K562 (cell line): ENCODE measurements at regions not wholly inside any gene's neighbourhood (a gene's known extent, or its start where the extent isn't known, plus 50 kb on each side); places are given as distances from the start of the nearest gene placed in this dataset.
A peak's percentile ranks its signal among the peaks of the same experiment; 100 is the strongest.

Experiments used
- ATAC-seq: fragments of 200-7000 bp; cut with Tn5 transposase; 3 replicates; pipeline ENCODE4 v1.9.1; 2020; ENCODE audit warnings: moderate library complexity
- BruUV-seq: library from RNA; stranded (reverse); fragments of 400-500 nt; replicated peaks from 2 replicates; lab custom pipeline; 2021; lab: Mats Ljungman, UMichigan
- CTCF ChIA-PET: fragments of 300-600 bp; formaldehyde crosslinking; extraction: SDS; loops from one replicate; lab custom pipeline; 2021; ENCODE audit warnings: low intra/inter-chr PET ratio; lab: Yijun Ruan, JAX
- POLR2A ChIA-PET: fragments of 300-600, 350-650 bp; sonication (Branson Sonifier 250); formaldehyde crosslinking; extraction: SDS; loops from one replicate; lab custom pipeline; 2021; ENCODE audit warnings: antibody characterized with exemption, inconsistent platforms; lab: Yijun Ruan, JAX
- DNase-seq, 4 experiments: peaks; one replicate each; pipeline versions ENCODE4 v3.0.0 to v3.0.0-alpha.2; 2011 to 2018; ENCODE audit warnings: low spot score in 3 of 4, mixed read lengths in 3 of 4; ENCODE audit errors: extremely low read depth in 1 of 4
- FAIRE-seq: peaks from 2 replicates; lab custom pipeline; 2011; peaks lifted over from hg19 to GRCh38; lab: Jason Lieb, UNC
- H2AFZ ChIP-seq: 2 replicates; pipeline ENCODE4 v1.6.0; 2011; ENCODE audit warnings: low read depth, low read length, control low read depth, inconsistent platforms
- H3K27ac ChIP-seq: fragments of 200-600 bp; 3 replicates; pipeline ENCODE4 v1.8.0; 2011; ENCODE audit warnings: low read depth, mild to moderate bottlenecking, control low read depth, inconsistent platforms, low read length, moderate library complexity, mixed read lengths; ENCODE audit errors: extremely low read depth
- H3K27me3 ChIP-seq, 2 experiments: fragments of 300-600 bp in 1 of 2; 2 replicates in 1 of 2; 3 replicates in 1 of 2; pipeline versions ENCODE4 v1.6.0 to v1.8.0; 2011; ENCODE audit warnings: inconsistent platforms in 2 of 2, low read length in 2 of 2, mild to moderate bottlenecking in 1 of 2, mixed read lengths in 1 of 2, moderate library complexity in 1 of 2; ENCODE audit not compliant: control insufficient read depth in 2 of 2, insufficient read depth in 2 of 2
- H3K36me3 ChIP-seq: fragments of 300-600 bp; 3 replicates; pipeline ENCODE4 v1.8.0; 2011; ENCODE audit warnings: mild to moderate bottlenecking, low read length, inconsistent platforms; ENCODE audit not compliant: control insufficient read depth, insufficient read depth
- H3K4me1 ChIP-seq, 2 experiments: fragments of 200-600 bp in 1 of 2; replicated peaks in 1 of 2; 2 replicates in 1 of 2; 3 replicates in 1 of 2; pipeline versions ENCODE4 v1.5.1 to v1.8.0; 2011; ENCODE audit warnings: inconsistent platforms in 2 of 2, low read length in 2 of 2, mild to moderate bottlenecking in 1 of 2, mixed read lengths in 1 of 2, moderate library complexity in 1 of 2; ENCODE audit not compliant: control insufficient read depth in 2 of 2, insufficient read depth in 2 of 2
- H3K4me2 ChIP-seq: 2 replicates; pipeline ENCODE4 v1.6.1; 2011; ENCODE audit warnings: low read length, control low read depth, inconsistent platforms, mixed read lengths; ENCODE audit not compliant: insufficient read depth
- H3K4me3 ChIP-seq: fragments of 200-600 bp; sonication (generic), shearing (Covaris generic); 2 replicates; pipeline ENCODE4 v1.5.1; 2016; ENCODE audit warnings: control low read depth, inconsistent platforms
- H3K79me2 ChIP-seq: fragments of 200-600 bp; 3 replicates; pipeline ENCODE4 v1.8.0; 2011; ENCODE audit warnings: low read length, inconsistent platforms; ENCODE audit not compliant: control insufficient read depth, insufficient read depth
- H3K9ac ChIP-seq, 2 experiments: 2 replicates each; pipeline versions ENCODE4 v1.6.0 to v1.6.1; 2011; ENCODE audit warnings: low read depth in 2 of 2, low read length in 2 of 2, control low read depth in 1 of 2, inconsistent platforms in 1 of 2, mild to moderate bottlenecking in 1 of 2, mixed read lengths in 1 of 2; ENCODE audit not compliant: insufficient read depth in 1 of 2
- H3K9me1 ChIP-seq: one replicate; pipeline ENCODE4 v1.6.0; 2011; ENCODE audit warnings: inconsistent platforms, mild to moderate bottlenecking, low read length, moderate library complexity; ENCODE audit not compliant: control insufficient read depth, insufficient read depth
- H3K9me3 ChIP-seq: replicated peaks from 2 replicates; pipeline ENCODE4 v1.5.1; 2011; ENCODE audit warnings: low read depth, low read length, inconsistent platforms; ENCODE audit not compliant: control insufficient read depth, insufficient read depth
- H4K20me1 ChIP-seq: replicated peaks from 2 replicates; pipeline ENCODE4 v1.6.1; 2011; ENCODE audit warnings: low read length, inconsistent platforms, mixed read lengths; ENCODE audit not compliant: control insufficient read depth, insufficient read depth
- ARID1B ChIP-seq: fragments of 450-650 bp; IDR thresholded peaks from 2 replicates; pipeline ENCODE4 v1.6.1; 2016; ENCODE audit warnings: antibody characterized with exemption, mild to moderate bottlenecking, inconsistent platforms
- GTF2E2 ChIP-seq: fragments of 200-800 bp; sonication (Bioruptor generic); IDR thresholded peaks from 2 replicates; pipeline ENCODE4 v1.6.1; 2016; ENCODE audit warnings: missing genetic modification characterization, missing compliant biosample characterization
- MEIS2 ChIP-seq: fragments of 450-650 bp; IDR thresholded peaks from 2 replicates; pipeline ENCODE4 v1.6.1; 2014; ENCODE audit warnings: mild to moderate bottlenecking; ENCODE audit not compliant: partially characterized antibody
- SPI1 ChIP-seq: IDR thresholded peaks from 2 replicates; pipeline ENCODE4 v1.6.1; 2011; ENCODE audit warnings: low read depth, low read length, control low read depth, borderline replicate concordance
- YY1 ChIP-seq, 3 experiments: IDR thresholded peaks; 2 replicates each; pipeline ENCODE4 v1.6.1; 2011; ENCODE audit warnings: low read length in 2 of 3, mild to moderate bottlenecking in 2 of 3, moderate library complexity in 2 of 3, borderline replicate concordance in 1 of 3, control low read depth in 1 of 3, low read depth in 1 of 3; ENCODE audit not compliant: insufficient read depth in 3 of 3, insufficient replicate concordance in 2 of 3, control insufficient read depth in 1 of 3, insufficient read length in 1 of 3; ENCODE audit errors: extremely low read depth in 1 of 3
- ZNF76 ChIP-seq: fragments of 250-450 bp; sonication (Bioruptor Pico); IDR thresholded peaks from 2 replicates; pipeline ENCODE4 v1.4.0; 2020; ENCODE audit warnings: mild to moderate bottlenecking, moderate library complexity, borderline replicate concordance
- WGBS: fragments of 100-300 bp; shearing (Covaris generic); methylation state at CpG from one replicate; pipeline ENCODE4 v1.1.6; 2016; ENCODE audit warnings: low coverage, mixed read lengths; ENCODE audit not compliant: insufficient coverage; ENCODE audit errors: missing lambda C conversion rate; 5-methylcytosine and 5-hydroxymethylcytosine counted together
- in situ Hi-C: fragments of 300-500 bp; cut with MboI; formaldehyde crosslinking; loops from 4 replicates; pipeline ENCODE4 v1.15.0; 2018; ENCODE audit warnings: inconsistent platforms, mixed read lengths
- intact Hi-C: fragments of 100-400 bp; cut with micrococcal nuclease; formaldehyde crosslinking; loops from 2 replicates; pipeline ENCODE4 v1.14.2; 2022
- TF ChIP-seq, protein P1 (sequence below): fragments of 450-650 bp; IDR thresholded peaks from 2 replicates; pipeline ENCODE4 v1.6.1; 2016
- TF ChIP-seq, protein P2 (sequence below), 2 experiments: IDR thresholded peaks in 1 of 2; conservative IDR thresholded peaks in 1 of 2; 2 replicates each; pipeline ENCODE4 v1.6.1; 2016; ENCODE audit warnings: low read depth in 2 of 2, mild to moderate bottlenecking in 1 of 2, missing compliant biosample characterization in 1 of 2, missing genetic modification characterization in 1 of 2, moderate library complexity in 1 of 2

DNA sequence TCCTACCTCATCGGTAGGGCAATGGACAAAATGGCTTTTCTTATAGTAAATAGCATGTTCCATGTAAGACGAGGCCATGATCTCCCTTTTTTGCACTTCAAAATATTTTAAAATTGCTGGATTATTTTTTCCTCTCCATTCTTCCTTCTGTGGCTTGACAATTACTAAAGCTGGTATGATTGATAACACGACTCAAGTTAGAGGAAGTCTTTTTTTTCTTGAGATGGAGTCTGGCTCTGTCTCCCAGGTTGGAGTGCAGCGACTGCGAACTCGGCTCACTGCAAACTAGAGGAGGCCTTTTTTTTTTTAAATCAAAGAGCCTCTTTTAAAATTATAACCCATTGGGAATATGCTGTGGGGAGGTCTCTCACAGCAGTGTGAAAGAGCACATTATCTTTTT, 124.5 kb upstream of the TBL1XR1 start:
- Histone ChIP-seq H3K9ac (no peak overlapping the region), H3K36me3 (no peaks in the 10 kb centered on the region), H3K27ac (no peak overlapping the region), H3K4me2 (no peak overlapping the region), H3K4me3 (no peak overlapping the region), H3K9me3 (peaks cover 5% of the 10 kb centered on the region; the same call in 1 of the 2 replicates), H2AFZ (peak overlapping the region; percentile 66; the same call in 1 of the 2 replicates), H3K27me3 (no peaks in the 10 kb centered on the region), H3K9me1 (no peaks in the 10 kb centered on the region), H3K79me2 (no peaks in the 10 kb centered on the region), H4K20me1 (no peaks in the 10 kb centered on the region), H3K4me1 (peaks cover 0 to 5% of the 10 kb centered on the region in 2 experiments; a peak in 3 of 5 replicates)
- BruUV-seq = no TSS peak
- FAIRE-seq (no peak), ATAC-seq (peak; percentile 52), DNase-seq (no peak)
- intact Hi-C loops (no loop called here), in situ Hi-C loops (no loop called here)
- ChIA-PET POLR2A (no interaction called here), CTCF (no interaction called here)
- 40% methylated on average over 6 of the region's 6 CpGs for WGBS
- TF ChIP-seq, protein P1, sequence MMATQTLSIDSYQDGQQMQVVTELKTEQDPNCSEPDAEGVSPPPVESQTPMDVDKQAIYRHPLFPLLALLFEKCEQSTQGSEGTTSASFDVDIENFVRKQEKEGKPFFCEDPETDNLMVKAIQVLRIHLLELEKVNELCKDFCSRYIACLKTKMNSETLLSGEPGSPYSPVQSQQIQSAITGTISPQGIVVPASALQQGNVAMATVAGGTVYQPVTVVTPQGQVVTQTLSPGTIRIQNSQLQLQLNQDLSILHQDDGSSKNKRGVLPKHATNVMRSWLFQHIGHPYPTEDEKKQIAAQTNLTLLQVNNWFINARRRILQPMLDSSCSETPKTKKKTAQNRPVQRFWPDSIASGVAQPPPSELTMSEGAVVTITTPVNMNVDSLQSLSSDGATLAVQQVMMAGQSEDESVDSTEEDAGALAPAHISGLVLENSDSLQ = peak; percentile 57; the same call in 1 of the 2 replicates
- TF ChIP-seq MEIS2 = peak; percentile 86
- TF ChIP-seq GTF2E2 (tag) = no peak
- TF ChIP-seq ARID1B = 0 out of 2 replicates have a peak, but pooled peaks have one; percentile 23
- TF ChIP-seq YY1 (IDR thresholded peaks at IDR 0.05; ENCODE audit: borderline replicate concordance in 1 of 3, control insufficient read depth in 1 of 3, extremely low read depth in 1 of 3, insufficient read depth in 3 of 3, insufficient read length in 1 of 3, insufficient replicate concordance in 2 of 3, low read depth in 1 of 3, low read length in 2 of 3) = peak in 1 of 3 experiments; percentile 16
- peak; percentile 76 for TF ChIP-seq SPI1
- TF ChIP-seq, protein P2, sequence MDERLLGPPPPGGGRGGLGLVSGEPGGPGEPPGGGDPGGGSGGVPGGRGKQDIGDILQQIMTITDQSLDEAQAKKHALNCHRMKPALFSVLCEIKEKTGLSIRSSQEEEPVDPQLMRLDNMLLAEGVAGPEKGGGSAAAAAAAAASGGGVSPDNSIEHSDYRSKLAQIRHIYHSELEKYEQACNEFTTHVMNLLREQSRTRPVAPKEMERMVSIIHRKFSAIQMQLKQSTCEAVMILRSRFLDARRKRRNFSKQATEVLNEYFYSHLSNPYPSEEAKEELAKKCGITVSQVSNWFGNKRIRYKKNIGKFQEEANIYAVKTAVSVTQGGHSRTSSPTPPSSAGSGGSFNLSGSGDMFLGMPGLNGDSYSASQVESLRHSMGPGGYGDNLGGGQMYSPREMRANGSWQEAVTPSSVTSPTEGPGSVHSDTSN (CRISPR knock-in tag; IDR thresholded peaks at IDR 0.05; ENCODE audit: low read depth) = no peak
- TF ChIP-seq, protein P2 (tag; conservative IDR thresholded peaks at IDR 0.05; ENCODE audit: low read depth) = peak; percentile 70
- TF ChIP-seq ZNF76 (CRISPR knock-in tag) = no peak
